Transverse colon (tissue), 3 donors: ENCODE measurements at regions not wholly inside any gene's neighbourhood (a gene's known extent, or its start where the extent isn't known, plus 50 kb on each side); places are given as distances from the start of the nearest gene placed in this dataset.
"Not testable (repeated sequence)": the region's sequence is repeated elsewhere in the genome, so short reads cannot be mapped to it uniquely, and the experiment has no call there.

Source experiments
- EP300 ChIP-seq: sonication (generic); formaldehyde crosslinking; IDR thresholded peaks from one replicate; pipeline ENCODE4 v1.6.1; 2017; ENCODE audit warnings: antibody characterized with exemption, low read depth
- POLR2A ChIP-seq: fragments of 450-650 bp; IDR thresholded peaks from one replicate; pipeline ENCODE4 v1.6.1; 2016; ENCODE audit warnings: antibody characterized with exemption, mild to moderate bottlenecking, moderate library complexity
- TF ChIP-seq, protein P1 (sequence below), 5 experiments: fragments of 200-600 bp in 3 of 5; fragments of 450-650 bp in 2 of 5; sonication (generic) in 3 of 5; IDR thresholded peaks; 1 replicate in 2 of 5; 2 replicates in 3 of 5; pipeline ENCODE4 v1.5.1; 2016 to 2017; ENCODE audit warnings: antibody characterized with exemption in 5 of 5, inconsistent platforms in 3 of 5, mild to moderate bottlenecking in 2 of 5, moderate library complexity in 1 of 5

- TF ChIP-seq, protein P1, sequence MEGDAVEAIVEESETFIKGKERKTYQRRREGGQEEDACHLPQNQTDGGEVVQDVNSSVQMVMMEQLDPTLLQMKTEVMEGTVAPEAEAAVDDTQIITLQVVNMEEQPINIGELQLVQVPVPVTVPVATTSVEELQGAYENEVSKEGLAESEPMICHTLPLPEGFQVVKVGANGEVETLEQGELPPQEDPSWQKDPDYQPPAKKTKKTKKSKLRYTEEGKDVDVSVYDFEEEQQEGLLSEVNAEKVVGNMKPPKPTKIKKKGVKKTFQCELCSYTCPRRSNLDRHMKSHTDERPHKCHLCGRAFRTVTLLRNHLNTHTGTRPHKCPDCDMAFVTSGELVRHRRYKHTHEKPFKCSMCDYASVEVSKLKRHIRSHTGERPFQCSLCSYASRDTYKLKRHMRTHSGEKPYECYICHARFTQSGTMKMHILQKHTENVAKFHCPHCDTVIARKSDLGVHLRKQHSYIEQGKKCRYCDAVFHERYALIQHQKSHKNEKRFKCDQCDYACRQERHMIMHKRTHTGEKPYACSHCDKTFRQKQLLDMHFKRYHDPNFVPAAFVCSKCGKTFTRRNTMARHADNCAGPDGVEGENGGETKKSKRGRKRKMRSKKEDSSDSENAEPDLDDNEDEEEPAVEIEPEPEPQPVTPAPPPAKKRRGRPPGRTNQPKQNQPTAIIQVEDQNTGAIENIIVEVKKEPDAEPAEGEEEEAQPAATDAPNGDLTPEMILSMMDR (IDR thresholded peaks at IDR 0.05): not testable (repeated sequence)
- TF ChIP-seq POLR2A, EP300: not testable (repeated sequence)
Observed at GRCh38 chr2:185585165-185585564, 153.4 kb upstream of the FSIP2 start.
